NCI-H2196 treated with DMSO at 0.1 percent for 48 hours (cell line): ENCODE measurements at regions not wholly inside any gene's neighbourhood (a gene's known extent, or its start where the extent isn't known, plus 50 kb on each side); places are given as distances from the start of the nearest gene placed in this dataset.

Source experiments
- DNase-seq: peaks from one replicate; lab custom pipeline; 2025; ENCODE audit not compliant: unreplicated experiment; lab: John Stamatoyannopoulos, UW

DNA sequence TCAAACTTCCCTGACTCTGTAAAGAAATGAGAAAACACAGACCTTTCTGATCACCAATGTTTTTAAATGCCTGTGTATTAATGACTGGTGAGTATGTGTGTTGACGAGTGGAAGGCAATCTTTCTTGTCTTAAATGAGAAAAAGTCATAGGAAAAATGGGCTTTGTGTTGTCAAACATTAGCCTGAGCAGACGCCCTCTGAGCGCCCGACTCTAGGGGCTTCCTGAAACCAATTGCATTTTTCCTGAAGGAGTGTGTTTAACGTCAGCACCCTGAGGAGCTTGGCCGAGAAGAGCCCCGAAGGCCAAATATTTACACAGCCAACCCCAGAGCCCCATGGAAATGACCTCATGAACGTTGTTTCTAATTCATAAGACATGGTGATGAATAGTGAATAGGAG lies 154.3 kb downstream of the PHF2 start:
- DNase-seq = no peak

DNA sequence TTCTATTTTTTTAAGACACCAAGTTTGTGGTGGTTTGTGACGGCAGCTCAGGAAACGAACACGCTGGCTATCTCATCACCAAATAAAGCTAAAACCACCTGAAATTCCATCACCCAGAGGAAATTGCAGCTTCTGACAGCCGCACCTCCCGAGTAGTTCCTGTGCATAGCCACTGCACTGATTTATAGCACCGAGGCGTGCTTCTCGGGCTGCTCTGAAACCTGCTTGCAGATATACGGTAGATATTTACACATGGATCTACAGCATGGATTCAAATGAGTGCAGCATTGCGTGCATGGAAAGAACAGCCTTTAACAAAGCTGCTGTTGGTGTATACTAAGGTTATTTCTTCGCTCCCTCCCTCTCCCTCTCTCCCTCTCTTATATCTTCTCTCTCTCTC lies 153.8 kb downstream of the PHF2 start:
- DNase-seq = no peak
